H9 (cell line): ENCODE measurements at regions not wholly inside any gene's neighbourhood (a gene's known extent, or its start where the extent isn't known, plus 50 kb on each side); places are given as distances from the start of the nearest gene placed in this dataset.

Experiments used
- DNase-seq: peaks from one replicate; pipeline ENCODE4 v3.0.0-alpha.2; 2017
- H2AFZ ChIP-seq: one replicate; pipeline ENCODE4 v1.6.1; 2013; ENCODE audit warnings: mild to moderate bottlenecking, low read length, control low read depth, moderate library complexity
- H2AK5ac ChIP-seq: 2 replicates; pipeline ENCODE4 v1.6.1; 2013; ENCODE audit warnings: low read length, control low read depth, mixed read lengths; ENCODE audit not compliant: insufficient read length
- H2BK120ac ChIP-seq: one replicate; pipeline ENCODE4 v1.6.1; 2013; ENCODE audit warnings: low read depth, mild to moderate bottlenecking, low read length, control low read depth, inconsistent platforms; ENCODE audit not compliant: poor library complexity, severe bottlenecking
- H2BK12ac ChIP-seq: 2 replicates; pipeline ENCODE4 v1.6.1; 2013; ENCODE audit warnings: low read length, control low read depth, mixed read lengths, low read depth; ENCODE audit not compliant: insufficient read length
- H2BK15ac ChIP-seq: 2 replicates; pipeline ENCODE4 v1.6.1; 2013; ENCODE audit warnings: low read depth, low read length, control low read depth
- H2BK20ac ChIP-seq: one replicate; pipeline ENCODE4 v1.6.1; 2013; ENCODE audit warnings: low read depth, mild to moderate bottlenecking, low read length, control low read depth, inconsistent platforms; ENCODE audit not compliant: poor library complexity, severe bottlenecking
- H2BK5ac ChIP-seq: 2 replicates; pipeline ENCODE4 v1.6.1; 2013; ENCODE audit warnings: low read length, control low read depth, mixed read lengths; ENCODE audit not compliant: insufficient read length
- H3K14ac ChIP-seq: 2 replicates; pipeline ENCODE4 v1.6.1; 2013; ENCODE audit warnings: low read length, control low read depth; ENCODE audit not compliant: insufficient read depth
- H3K18ac ChIP-seq: 2 replicates; pipeline ENCODE4 v1.6.1; 2013; ENCODE audit warnings: low read depth, mild to moderate bottlenecking, mixed read lengths, low read length, control low read depth; ENCODE audit not compliant: insufficient read length
- H3K23ac ChIP-seq: 2 replicates; pipeline ENCODE4 v1.6.1; 2013; ENCODE audit warnings: low read length, control low read depth, mixed read lengths, low read depth; ENCODE audit not compliant: insufficient read length
- H3K23me2 ChIP-seq: 2 replicates; pipeline ENCODE4 v1.6.1; 2013; ENCODE audit warnings: low read depth, mild to moderate bottlenecking, mixed read lengths, low read length, control low read depth; ENCODE audit not compliant: insufficient read length, poor library complexity, severe bottlenecking
- H3K27ac ChIP-seq: 2 replicates; pipeline ENCODE4 v1.5.1; 2013; ENCODE audit warnings: low read length, control low read depth, mixed read lengths, low read depth; ENCODE audit not compliant: insufficient read length
- H3K27me3 ChIP-seq: 2 replicates; pipeline ENCODE4 v1.6.1; 2013; ENCODE audit warnings: low read length, control low read depth, inconsistent platforms; ENCODE audit not compliant: insufficient read depth
- H3K4ac ChIP-seq: 2 replicates; pipeline ENCODE4 v1.6.1; 2013; ENCODE audit warnings: low read depth, mild to moderate bottlenecking, control low read depth, inconsistent platforms, low read length, moderate library complexity
- H3K4me1 ChIP-seq: 2 replicates; pipeline ENCODE4 v1.6.1; 2013; ENCODE audit warnings: low read length, control low read depth, inconsistent platforms; ENCODE audit not compliant: insufficient read depth
- H3K4me2 ChIP-seq: 2 replicates; pipeline ENCODE4 v1.6.1; 2013; ENCODE audit warnings: low read length, control low read depth, mixed read lengths; ENCODE audit not compliant: insufficient read length, insufficient read depth
- H3K56ac ChIP-seq: 2 replicates; pipeline ENCODE4 v1.6.1; 2013; ENCODE audit warnings: low read depth, mild to moderate bottlenecking, mixed read lengths, low read length, control low read depth; ENCODE audit not compliant: insufficient read length
- H3K79me1 ChIP-seq: 2 replicates; pipeline ENCODE4 v1.6.1; 2013; ENCODE audit warnings: low read depth, mild to moderate bottlenecking, moderate library complexity, low read length, control low read depth, inconsistent platforms; ENCODE audit not compliant: insufficient read depth, poor library complexity, severe bottlenecking
- H3K79me2 ChIP-seq: 2 replicates; pipeline ENCODE4 v1.6.1; 2013; ENCODE audit warnings: low read length, control low read depth, inconsistent platforms; ENCODE audit not compliant: insufficient read depth
- H3K9ac ChIP-seq: 2 replicates; pipeline ENCODE4 v1.6.1; 2013; ENCODE audit warnings: low read length, control low read depth, mixed read lengths; ENCODE audit not compliant: insufficient read length; ENCODE audit errors: extremely low read depth
- H3K9me3 ChIP-seq: one replicate; pipeline ENCODE4 v1.6.1; 2013; ENCODE audit warnings: low read depth, low read length, inconsistent platforms; ENCODE audit not compliant: control insufficient read depth
- H3T11ph ChIP-seq: one replicate; pipeline ENCODE4 v1.6.1; 2013; ENCODE audit warnings: mild to moderate bottlenecking, low read length, control low read depth, inconsistent platforms
- H4K20me1 ChIP-seq: one replicate; pipeline ENCODE4 v1.6.1; 2013; ENCODE audit not compliant: control insufficient read depth, insufficient read length, insufficient read depth
- H4K5ac ChIP-seq: 2 replicates; pipeline ENCODE4 v1.6.1; 2013; ENCODE audit warnings: low read depth, mild to moderate bottlenecking, mixed read lengths, low read length, control low read depth; ENCODE audit not compliant: insufficient read length
- H4K8ac ChIP-seq: replicated peaks from 2 replicates; pipeline ENCODE4 v1.6.1; 2013; ENCODE audit warnings: low read length, control low read depth, mixed read lengths, low read depth; ENCODE audit not compliant: insufficient read length
- H4K91ac ChIP-seq: 2 replicates; pipeline ENCODE4 v1.6.1; 2013; ENCODE audit warnings: low read depth, mild to moderate bottlenecking, moderate library complexity, mixed read lengths, low read length, control low read depth; ENCODE audit not compliant: insufficient read length
- H3K27ac Mint-ChIP-seq, 3 experiments: 2 replicates in 2 of 3; 3 replicates in 1 of 3; pipeline ENCODE4 v1.8.0; 2020 to 2021; ENCODE audit warnings: mixed read lengths in 3 of 3, mild to moderate bottlenecking in 1 of 3, moderate library complexity in 1 of 3
- H3K27me3 Mint-ChIP-seq: 2 replicates; pipeline ENCODE4 v1.8.0; 2021; ENCODE audit warnings: low read depth, mild to moderate bottlenecking, moderate library complexity, mixed read lengths
- H3K36me3 Mint-ChIP-seq, 3 experiments: 2 replicates in 2 of 3; 3 replicates in 1 of 3; pipeline ENCODE4 v1.8.0; 2020 to 2021; ENCODE audit warnings: low read depth in 3 of 3, mixed read lengths in 3 of 3; ENCODE audit not compliant: insufficient read depth in 1 of 3
- H3K4me1 Mint-ChIP-seq, 2 experiments: 2 replicates each; pipeline ENCODE4 v1.8.0; 2020; ENCODE audit warnings: mixed read lengths in 2 of 2
- H3K4me3 Mint-ChIP-seq, 2 experiments: 2 replicates in 1 of 2; 3 replicates in 1 of 2; pipeline ENCODE4 v1.8.0; 2020 to 2021; ENCODE audit warnings: mild to moderate bottlenecking in 2 of 2, mixed read lengths in 2 of 2, moderate library complexity in 1 of 2
- H3K9me3 Mint-ChIP-seq, 2 experiments: 2 replicates in 1 of 2; 3 replicates in 1 of 2; pipeline ENCODE4 v1.8.0; 2020; ENCODE audit warnings: mild to moderate bottlenecking in 2 of 2, mixed read lengths in 2 of 2, moderate library complexity in 1 of 2
- WGBS: extraction: QIAGEN DNeasy Blood & Tissue Kit; methylation state at CpG from one replicate; pipeline ENCODE4 v1.1.7; 2013; ENCODE audit warnings: missing lambda C conversion rate, low lambda C conversion rate, mixed read lengths; ENCODE audit not compliant: insufficient read length; ENCODE audit errors: extremely low coverage; 5-methylcytosine and 5-hydroxymethylcytosine counted together
- TF ChIP-seq, protein P1 (sequence below): fragments of 200-600 bp; sonication (generic); conservative IDR thresholded peaks from 3 replicates; pipeline ENCODE4 v1.8.0; 2021; ENCODE audit warnings: antibody characterized with exemption, mild to moderate bottlenecking

DNA sequence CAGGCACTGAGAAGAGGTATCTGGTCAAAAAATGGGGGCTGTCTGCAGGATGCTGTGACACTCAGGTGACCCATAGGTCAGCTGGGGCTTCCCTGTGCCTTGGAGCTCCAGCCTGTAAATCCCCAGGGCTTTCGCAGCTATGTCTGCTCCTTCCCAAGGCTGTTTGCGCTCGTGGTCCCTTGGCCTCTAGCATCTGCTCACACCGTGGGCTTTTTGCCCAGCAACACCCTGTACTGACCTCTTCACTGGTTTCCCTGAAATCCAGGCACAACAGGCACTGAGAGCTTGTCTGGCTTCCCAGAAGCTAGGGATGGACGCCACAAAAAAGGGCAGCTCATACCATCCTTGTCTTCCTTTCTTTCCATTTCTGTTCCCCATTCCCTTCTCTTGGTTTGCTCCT is 280.3 kb upstream of the HABP2 start:
- H2AK5ac ChIP-seq: no peak overlapping the region
- no peak overlapping the region for H3K4me2 ChIP-seq
- TF ChIP-seq, protein P1, sequence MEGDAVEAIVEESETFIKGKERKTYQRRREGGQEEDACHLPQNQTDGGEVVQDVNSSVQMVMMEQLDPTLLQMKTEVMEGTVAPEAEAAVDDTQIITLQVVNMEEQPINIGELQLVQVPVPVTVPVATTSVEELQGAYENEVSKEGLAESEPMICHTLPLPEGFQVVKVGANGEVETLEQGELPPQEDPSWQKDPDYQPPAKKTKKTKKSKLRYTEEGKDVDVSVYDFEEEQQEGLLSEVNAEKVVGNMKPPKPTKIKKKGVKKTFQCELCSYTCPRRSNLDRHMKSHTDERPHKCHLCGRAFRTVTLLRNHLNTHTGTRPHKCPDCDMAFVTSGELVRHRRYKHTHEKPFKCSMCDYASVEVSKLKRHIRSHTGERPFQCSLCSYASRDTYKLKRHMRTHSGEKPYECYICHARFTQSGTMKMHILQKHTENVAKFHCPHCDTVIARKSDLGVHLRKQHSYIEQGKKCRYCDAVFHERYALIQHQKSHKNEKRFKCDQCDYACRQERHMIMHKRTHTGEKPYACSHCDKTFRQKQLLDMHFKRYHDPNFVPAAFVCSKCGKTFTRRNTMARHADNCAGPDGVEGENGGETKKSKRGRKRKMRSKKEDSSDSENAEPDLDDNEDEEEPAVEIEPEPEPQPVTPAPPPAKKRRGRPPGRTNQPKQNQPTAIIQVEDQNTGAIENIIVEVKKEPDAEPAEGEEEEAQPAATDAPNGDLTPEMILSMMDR: no peak
- no peak overlapping the region for H4K91ac ChIP-seq
- H3K23me2 ChIP-seq: no peaks in the 10 kb centered on the region
- no peak overlapping the region for H2BK12ac ChIP-seq
- no peak overlapping the region for H3K4me3 Mint-ChIP-seq
- no peak overlapping the region for H3K14ac ChIP-seq
- no peak overlapping the region for H2BK15ac ChIP-seq
- H3K27me3 ChIP-seq: no peaks in the 10 kb centered on the region
- H3K18ac ChIP-seq: no peak overlapping the region
- H4K20me1 ChIP-seq: no peaks in the 10 kb centered on the region
- no CpG with 5 or more reads among the region's 5 CpGs for WGBS
- no peak overlapping the region for H3K9ac ChIP-seq
- H2BK120ac ChIP-seq: no peak overlapping the region
- no peak overlapping the region for H4K8ac ChIP-seq
- H3K4me1 ChIP-seq: no peaks in the 10 kb centered on the region
- H3K9me3 Mint-ChIP-seq: peaks cover 8 to 15% of the 10 kb centered on the region in 2 experiments
- H3K27ac ChIP-seq: no peak overlapping the region
- no peak overlapping the region for H3K23ac ChIP-seq
- no peaks in the 10 kb centered on the region for H3K9me3 ChIP-seq
- no peaks in the 10 kb centered on the region for H3K79me1 ChIP-seq
- DNase-seq: no peak
- peaks cover 0 to 11% (median 3%) of the 10 kb centered on the region in 3 experiments; a peak in 6 of 7 replicates for H3K36me3 Mint-ChIP-seq
- no peak overlapping the region for H3T11ph ChIP-seq
- no peak overlapping the region; a peak in 1 of 7 replicates for H3K27ac Mint-ChIP-seq
- H3K4ac ChIP-seq: no peak overlapping the region
- peaks cover 4% of the 10 kb centered on the region for H3K27me3 Mint-ChIP-seq
- H3K56ac ChIP-seq: no peak overlapping the region
- H2AFZ ChIP-seq: no peak overlapping the region
- H2BK20ac ChIP-seq: no peak overlapping the region
- no peaks in the 10 kb centered on the region; the same call in 1 of the 2 replicates for H3K79me2 ChIP-seq
- no peak overlapping the region for H2BK5ac ChIP-seq
- H4K5ac ChIP-seq: no peak overlapping the region
- peaks cover 17% of the 10 kb centered on the region in 2 experiments for H3K4me1 Mint-ChIP-seq
